Adrenal gland (tissue), 9 donors: ENCODE measurements at regions not wholly inside any gene's neighbourhood (a gene's known extent, or its start where the extent isn't known, plus 50 kb on each side); places are given as distances from the start of the nearest gene placed in this dataset.

Experiments used
- DNase-seq, 7 donors: peaks; one replicate each; pipeline ENCODE4 v3.0.0-alpha.2; 2019 to 2020
- H3K27ac ChIP-seq, 5 donors: fragments of 200-600 bp; sonication (generic) in 4 of 5; 1 replicate in 3 of 5; 2 replicates in 2 of 5; pipeline versions ENCODE4 v1.5.1 to v1.8.0; 2016 to 2020; ENCODE audit warnings: mild to moderate bottlenecking in 1 of 5
- H3K27me3 ChIP-seq: fragments of 200-600 bp; 2 replicates; pipeline ENCODE4 v1.8.0; 2021
- H3K36me3 ChIP-seq, 2 donors: fragments of 200-600 bp; replicated peaks in 1 of 2; 1 replicate in 1 of 2; 2 replicates in 1 of 2; pipeline versions ENCODE4 v1.5.1 to v1.8.0; 2018 to 2022
- H3K4me1 ChIP-seq, 2 donors: fragments of 200-600 bp; replicated peaks in 1 of 2; 1 replicate in 1 of 2; 2 replicates in 1 of 2; pipeline versions ENCODE4 v1.5.1 to v1.8.0; 2018 to 2021
- H3K4me3 ChIP-seq, 4 donors: fragments of 200-600 bp; sonication (generic) in 3 of 4; one replicate each; pipeline ENCODE4 v1.5.1; 2016 to 2018
- H3K9me3 ChIP-seq, 3 donors: fragments of 200-600 bp; sonication (generic) in 1 of 3; replicated peaks in 1 of 3; 1 replicate in 2 of 3; 2 replicates in 1 of 3; pipeline versions ENCODE4 v1.5.1 to v1.8.0; 2016 to 2021
- CTCF ChIP-seq, 6 experiments: fragments of 450-650 bp in 4 of 6; fragments of 200-600 bp in 2 of 6; sonication (generic) in 1 of 6; IDR thresholded peaks; 1 replicate in 5 of 6; 2 replicates in 1 of 6; pipeline versions ENCODE4 v1.5.1 to v1.8.0; 2016 to 2021; ENCODE audit warnings: antibody characterized with exemption in 6 of 6, mild to moderate bottlenecking in 2 of 6, moderate library complexity in 1 of 6
- POLR2A ChIP-seq, 2 donors: fragments of 450-650 bp; IDR thresholded peaks; one replicate each; pipeline ENCODE4 v1.6.1; 2017; ENCODE audit warnings: antibody characterized with exemption in 2 of 2, mild to moderate bottlenecking in 2 of 2, moderate library complexity in 1 of 2
- WGBS, 4 donors: extraction: QIAGEN DNeasy Blood & Tissue Kit in 2 of 4; methylation state at CpG; one replicate each; pipeline versions ENCODE4 v1.1.5 to v1.1.7; 2013 to 2017; 5-methylcytosine and 5-hydroxymethylcytosine counted together
- intact Hi-C, 2 donors: fragments of 100-400 bp; cut with DNase I; formaldehyde crosslinking; loops; one replicate each; pipeline versions ENCODE4 v1.14.1 to v1.15.0; 2022 to 2023
- donor health status: healthy with polysubstance abuse.
- donor health status: Bipolar disorder and iron deficiency.
- donor health status: DM: yes; HTN: yes; CAD: no.
- donor health status: DM: no; HTN: no; CAD: no.
- donor health status: DM: no; HTN: no; CAD: no.

GRCh38 chr9:115192835-115193525 lies 75.0 kb upstream of the TNC start:
- WGBS, 4 donors = 50 to 75% (median 56%) methylated on average over 2 of the region's 2 CpGs
- no peak for DNase-seq
- H3K36me3 ChIP-seq = no peaks in the 10 kb centered on the region
- TF ChIP-seq CTCF (IDR thresholded peaks at IDR 0.05) (no peak), POLR2A (IDR thresholded peaks at IDR 0.05) (no peak)
- intact Hi-C loops = no loop called here
- no peak overlapping the region for H3K4me3 ChIP-seq
- no peak overlapping the region for H3K27ac ChIP-seq
- H3K27me3 ChIP-seq = no peaks in the 10 kb centered on the region
- H3K9me3 ChIP-seq = peaks cover 0 to 9% (median 0%) of the 10 kb centered on the region in 3 donors
- H3K4me1 ChIP-seq = no peaks in the 10 kb centered on the region

GRCh38 chr9:115193777-115194176 lies 75.8 kb upstream of the TNC start:
- no peaks in the 10 kb centered on the region for H3K27me3 ChIP-seq
- H3K4me1 ChIP-seq = no peaks in the 10 kb centered on the region
- intact Hi-C loops = no loop called here
- H3K9me3 ChIP-seq = peaks cover 0 to 9% (median 0%) of the 10 kb centered on the region in 3 donors
- H3K36me3 ChIP-seq = no peaks in the 10 kb centered on the region
- TF ChIP-seq CTCF (IDR thresholded peaks at IDR 0.05) (no peak), POLR2A (IDR thresholded peaks at IDR 0.05) (no peak)
- H3K4me3 ChIP-seq = no peak overlapping the region
- 70 to 80% (median 77%) methylated on average over 4 of the region's 4 CpGs for WGBS, 4 donors
- no peak for DNase-seq
- H3K27ac ChIP-seq = no peak overlapping the region

GRCh38 chr9:115194216-115194615 lies 76.3 kb upstream of the TNC start:
- no peak for TF ChIP-seq POLR2A (IDR thresholded peaks at IDR 0.05)
- no peak for TF ChIP-seq CTCF (IDR thresholded peaks at IDR 0.05)

GRCh38 chr9:115195912-115196311 lies 78.0 kb upstream of the TNC start:
- H3K4me1 ChIP-seq = peaks cover 0 to under 1% of the 10 kb centered on the region in 2 donors
- H3K27me3 ChIP-seq = no peaks in the 10 kb centered on the region
- no peaks in the 10 kb centered on the region for H3K36me3 ChIP-seq
- no peak for DNase-seq
- no peak overlapping the region for H3K4me3 ChIP-seq
- H3K9me3 ChIP-seq = no peaks in the 10 kb centered on the region
- intact Hi-C loops = no loop called here
- TF ChIP-seq POLR2A (IDR thresholded peaks at IDR 0.05) = no peak
- TF ChIP-seq CTCF (IDR thresholded peaks at IDR 0.05) = no peak
- no peak overlapping the region for H3K27ac ChIP-seq
- 73 to 94% (median 75%) methylated on average over 1 of the region's 1 CpG for WGBS, 4 donors

More at GRCh38 chr9:115194216-115194615, 76.3 kb upstream of the TNC start:
- Histone ChIP-seq H3K27me3 (no peaks in the 10 kb centered on the region), H3K9me3 (peaks cover 0 to 9% (median 0%) of the 10 kb centered on the region in 3 donors), H3K36me3 (no peaks in the 10 kb centered on the region), H3K4me3 (no peak overlapping the region), H3K27ac (no peak overlapping the region), H3K4me1 (no peaks in the 10 kb centered on the region)
- peak in 1 of 7 donors; percentile 17 for DNase-seq
- intact Hi-C loops = no loop called here
